ENCODE measurements at regions not wholly inside any gene's neighbourhood (a gene's known extent, or its start where the extent isn't known, plus 50 kb on each side); places are given as distances from the start of the nearest gene placed in this dataset.

- TF ChIP-seq POLR2A (IDR thresholded peaks at IDR 0.05; ENCODE audit: low read length): no peak
- TF ChIP-seq GATA1 (IDR thresholded peaks at IDR 0.05; ENCODE audit: low read depth, low read length): no peak
Measured at GRCh38 chr13:38498271-38498670, 148.6 kb downstream of the UFM1 start.
